ENCODE measurements at regions not wholly inside any gene's neighbourhood (a gene's known extent, or its start where the extent isn't known, plus 50 kb on each side); places are given as distances from the start of the nearest gene placed in this dataset.
A peak's percentile ranks its signal among the peaks of the same experiment; 100 is the strongest.

DNA sequence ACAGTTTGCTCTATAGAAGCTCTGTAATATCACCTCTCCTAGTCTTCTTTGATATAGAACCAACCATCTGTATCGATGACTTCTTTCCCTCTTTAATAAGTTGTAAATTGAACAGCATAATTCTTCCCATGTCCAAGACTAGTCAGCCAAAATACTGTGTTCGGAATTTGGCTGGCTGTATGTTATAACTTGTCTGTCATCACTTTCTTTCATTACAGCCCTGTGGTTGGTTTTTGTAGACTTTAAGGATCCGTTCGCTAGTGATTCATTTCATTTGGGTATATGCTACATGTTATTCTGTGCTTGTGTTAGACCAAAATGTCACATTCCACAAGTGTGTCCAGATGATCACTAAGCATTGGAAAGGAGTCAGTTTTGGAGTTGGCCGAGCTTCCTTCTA is 155.4 kb upstream of the ITGB1 start:
- in situ Hi-C loops (cut with MboI; ENCODE audit: low sequenced_read_pairs) (no loop called here), dilution Hi-C loops (cut with HindIII; ENCODE audit: low sequenced_read_pairs, unreplicated experiment) (no loop called here), intact Hi-C loops (cut with micrococcal nuclease) (loop anchor here (10.0 kb wide), 1 partner anchor 99 kb away; no protein-coding TSS in a partner anchor)
- no CpG with 5 or more reads among the region's 5 CpGs for WGBS, 2 experiments (ENCODE audit: extremely low coverage in 2 of 2, insufficient read length in 1 of 2)
- Histone ChIP-seq H2AK5ac (ENCODE audit: low read depth, low read length) (no peak overlapping the region), H2BK5ac (ENCODE audit: low read depth, low read length, poor library complexity, severe bottlenecking) (peak overlapping the region; percentile 97), H3K23ac (ENCODE audit: low read depth, low read length) (peak overlapping the region; percentile 15; the same call in 1 of the 2 replicates), H4K8ac (ENCODE audit: low read depth in 2 of 2, low read length in 2 of 2) (peak overlapping the region; percentile 63 to 84; a peak in 1 of 4 replicates), H4K91ac (ENCODE audit: insufficient read depth, low read depth, low read length) (peak overlapping the region; percentile 17; the same call in 1 of the 2 replicates), H3K9ac (ENCODE audit: low read depth, low read length) (peak overlapping the region; percentile 22; the same call in 1 of the 2 replicates), H2AK9ac (replicated peaks; ENCODE audit: low read depth, low read length, poor library complexity) (no peak overlapping the region), H3K27me3 (ENCODE audit: control insufficient read depth, insufficient read depth, low read length) (no peaks in the 10 kb centered on the region), H3K36me3 (ENCODE audit: control insufficient read depth, insufficient read depth, low read length) (no peaks in the 10 kb centered on the region), H3K4me2 (ENCODE audit: low read depth, low read length) (peak overlapping the region; percentile 48; the same call in 1 of the 2 replicates), H3K4ac (ENCODE audit: low read depth, low read length) (peak overlapping the region; percentile 42; the same call in 1 of the 2 replicates), H4K5ac (ENCODE audit: low read depth, low read length) (peak overlapping the region; percentile 85; the same call in 1 of the 2 replicates), H4K20me1 (ENCODE audit: insufficient read depth, low read length) (no peaks in the 10 kb centered on the region), H3K27ac (ENCODE audit: insufficient read depth, low read length) (peak overlapping the region; percentile 76; the same call in 1 of the 2 replicates), H2AFZ (replicated peaks; ENCODE audit: low read length, poor library complexity) (no peak overlapping the region), H3K9me1 (ENCODE audit: insufficient read depth, low read length) (peaks cover 14% of the 10 kb centered on the region; the same call in 1 of the 2 replicates), H2BK120ac (ENCODE audit: low read depth, low read length) (peak overlapping the region; percentile 96), H2BK20ac (ENCODE audit: low read depth, low read length) (peak overlapping the region; percentile 14; the same call in 1 of the 2 replicates), H3K14ac (replicated peaks; ENCODE audit: low read depth, low read length) (no peak overlapping the region), H3K79me1 (ENCODE audit: low read depth in 1 of 2, low read length in 2 of 2) (no peaks in the 10 kb centered on the region; a peak in 1 of 4 replicates), H2BK15ac (ENCODE audit: low read depth, low read length) (no peak overlapping the region), H3K4me1 (ENCODE audit: control insufficient read depth, insufficient read depth, low read length) (peaks cover 18% of the 10 kb centered on the region), H3K56ac (ENCODE audit: extremely low read depth, insufficient read depth, low read length) (no peak overlapping the region), H3K9me3 (ENCODE audit: control insufficient read depth, insufficient read depth, low read length) (no peaks in the 10 kb centered on the region), H3K4me3 (ENCODE audit: insufficient read depth, low read depth, low read length) (no peak overlapping the region), H3K18ac (ENCODE audit: low read depth, low read length) (peak overlapping the region; percentile 99)
- peak; percentile 91 for DNase-seq
- TF ChIP-seq FOS (IDR thresholded peaks at IDR 0.05; ENCODE audit: low read depth, low read length), result peak; percentile 46; the same call in 1 of the 2 replicates
- TF ChIP-seq RCOR1 (IDR thresholded peaks at IDR 0.05; ENCODE audit: insufficient replicate concordance, low read length), result no peak
- TF ChIP-seq RFX5 (IDR thresholded peaks at IDR 0.05; ENCODE audit: low read depth, low read length), result no peak
- BruUV-seq (replicated peaks), result no TSS peak
- CTCF ChIA-PET, result no interaction called here
- peak; percentile 78 for ATAC-seq (ENCODE audit: low read depth)
- POLR2A ChIA-PET (ENCODE audit: unreplicated experiment), result no interaction called here
